Keratinocyte (primary cell): ENCODE measurements at regions not wholly inside any gene's neighbourhood (a gene's known extent, or its start where the extent isn't known, plus 50 kb on each side); places are given as distances from the start of the nearest gene placed in this dataset.

Source experiments
- CTCF ChIP-seq, 3 experiments: IDR thresholded peaks in 1 of 3; conservative IDR thresholded peaks in 1 of 3; optimal IDR thresholded peaks in 1 of 3; 2 replicates in 2 of 3; 3 replicates in 1 of 3; pipeline versions ENCODE3 to v1.5.1; 2011; ENCODE audit warnings: low read length in 3 of 3, mild to moderate bottlenecking in 3 of 3, moderate library complexity in 2 of 3, control low read depth in 1 of 3, inconsistent platforms in 1 of 3; ENCODE audit not compliant: insufficient read depth in 2 of 3; ENCODE audit errors: extremely low read depth in 1 of 3
- EZH2 ChIP-seq: IDR thresholded peaks from one replicate; pipeline ENCODE4 v1.6.1; 2012; ENCODE audit warnings: inconsistent platforms, mild to moderate bottlenecking, low read length, moderate library complexity

GRCh38 chr12:17302001-17302400, 696.0 kb upstream of the LMO3 start:
- TF ChIP-seq CTCF (optimal IDR thresholded peaks at IDR 0.05 in 1 of 3, IDR thresholded peaks at IDR 0.05 in 1 of 3, conservative IDR thresholded peaks at IDR 0.05 in 1 of 3; ENCODE audit: extremely low read depth in 1 of 3, insufficient read depth in 2 of 3, low read length in 3 of 3) (no peak), EZH2 (no peak)
